Pulmonary artery endothelial cell (primary cell): ENCODE measurements at regions not wholly inside any gene's neighbourhood (a gene's known extent, or its start where the extent isn't known, plus 50 kb on each side); places are given as distances from the start of the nearest gene placed in this dataset.

Experiments
- DNase-seq: peaks from one replicate; pipeline ENCODE4 v3.0.0-alpha.2; 2011; ENCODE audit warnings: low read depth, low spot score

GRCh38 chr7:86013662-86014061, 630.0 kb upstream of the GRM3 start:
- DNase-seq: no peak

DNA sequence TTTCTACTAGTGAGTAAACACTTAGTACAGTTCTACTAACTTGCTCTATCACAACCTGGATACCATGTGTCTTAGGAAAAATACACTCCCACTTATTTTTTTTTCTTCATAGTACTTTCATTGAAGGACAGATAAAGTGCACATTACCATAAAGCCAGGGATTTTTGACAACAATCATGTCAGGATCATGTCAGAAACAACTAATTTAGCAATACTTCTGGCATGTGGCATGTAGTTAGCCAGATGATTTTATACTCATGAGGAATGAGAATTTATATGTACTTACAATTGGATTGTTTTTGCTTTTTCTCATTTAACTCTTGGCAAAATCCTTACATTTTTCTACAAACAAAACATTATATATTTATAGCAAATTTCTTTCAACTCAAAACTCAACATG, 630.7 kb upstream of the GRM3 start:
- no peak for DNase-seq

DNA sequence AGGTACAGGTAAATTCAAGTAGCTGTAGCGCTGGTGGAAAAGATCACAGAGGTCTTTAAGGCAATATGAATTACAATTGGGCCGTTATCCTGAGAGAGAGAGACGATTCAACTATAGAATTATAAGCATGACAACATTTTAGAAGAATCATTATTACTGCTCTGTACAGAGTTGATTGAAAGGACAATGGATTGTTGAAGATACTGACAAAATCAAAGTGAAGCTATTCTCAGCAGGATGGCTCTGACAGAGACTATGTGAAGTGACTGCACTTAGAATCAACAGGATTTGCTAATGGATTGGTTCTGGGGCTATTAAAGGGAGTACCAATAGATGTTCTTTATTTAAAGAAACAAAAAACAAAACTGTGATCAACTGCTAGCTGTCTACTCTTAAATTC, 634.8 kb upstream of the GRM3 start:
- no peak for DNase-seq

- no peak for DNase-seq
These were observed 636.8 kb upstream of the GRM3 start for GRCh38 chr7:86006909-86007308.

GRCh38 chr7:86002858-86003257, 640.9 kb upstream of the GRM3 start:
- no peak for DNase-seq

DNA sequence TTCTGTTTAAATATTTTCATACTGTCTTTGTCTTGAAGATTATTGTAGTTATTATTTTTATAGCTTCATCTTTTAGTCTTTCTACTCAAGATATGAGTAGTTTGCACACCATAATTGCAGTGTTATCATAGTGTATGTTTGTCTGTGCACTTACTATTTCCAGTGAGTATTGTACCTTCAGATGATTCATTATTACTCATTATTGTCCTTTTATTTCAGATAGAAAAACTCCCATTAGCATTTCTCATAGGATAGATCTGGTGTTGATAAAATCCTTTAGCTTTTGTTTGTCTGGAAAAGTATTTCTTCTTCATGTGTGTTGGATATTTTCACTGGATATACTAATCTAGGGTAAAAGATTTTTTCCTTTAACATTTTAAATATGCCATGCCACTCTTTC, 646.2 kb upstream of the GRM3 start:
- no peak for DNase-seq

GRCh38 chr7:85995101-85995500, 648.6 kb upstream of the GRM3 start:
- no peak for DNase-seq

GRCh38 chr7:85980740-85981139, 663.0 kb upstream of the GRM3 start:
- no peak for DNase-seq

DNA sequence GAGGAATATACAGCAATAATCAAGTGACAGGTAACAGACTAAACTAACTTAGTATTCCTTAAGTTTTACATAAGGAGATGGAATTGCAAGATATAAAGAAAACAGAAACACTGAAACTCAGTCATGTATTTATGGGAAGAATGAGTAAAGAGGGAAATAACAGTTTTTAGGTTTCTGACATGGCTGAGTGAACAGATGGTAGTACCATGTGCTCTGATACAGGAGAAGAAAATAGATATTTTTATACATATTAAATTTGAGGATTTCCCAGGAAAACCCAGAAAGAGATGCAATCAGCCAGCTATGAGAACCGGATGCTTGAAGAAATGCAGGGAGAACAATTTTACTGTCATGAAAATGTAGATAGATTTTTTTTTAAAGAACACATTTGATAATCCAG, 669.5 kb upstream of the GRM3 start:
- DNase-seq: no peak

GRCh38 chr7:85972504-85973141, 671.1 kb upstream of the GRM3 start:
- DNase-seq: no peak

GRCh38 chr7:85954961-85955360, 688.7 kb upstream of the GRM3 start:
- DNase-seq: no peak

GRCh38 chr7:85950871-85951270, 692.8 kb upstream of the GRM3 start:
- DNase-seq: no peak

GRCh38 chr7:85950418-85950817, 693.3 kb upstream of the GRM3 start:
- DNase-seq: no peak

- DNase-seq: no peak
These were observed 695.9 kb upstream of the GRM3 start for GRCh38 chr7:85947767-85948166.

DNA sequence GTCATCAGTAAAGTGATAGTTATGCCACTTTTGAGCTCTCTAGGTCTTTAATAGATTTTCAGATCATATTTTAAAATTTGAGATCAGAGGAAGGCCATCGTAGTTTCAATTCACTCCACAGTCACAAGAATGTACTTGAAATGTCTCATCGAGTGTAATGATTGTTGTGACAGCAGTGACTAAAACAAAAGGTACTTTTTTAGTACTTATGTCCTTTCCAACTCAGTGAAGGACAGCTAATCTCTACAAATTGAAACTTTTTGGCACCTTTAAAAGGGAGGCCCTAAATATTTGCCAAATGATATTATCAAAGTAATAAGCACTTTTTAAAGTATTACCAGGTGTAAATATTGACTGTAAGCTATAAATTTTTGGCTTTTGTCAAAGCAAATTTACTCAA, 702.9 kb upstream of the GRM3 start:
- no peak for DNase-seq

DNA sequence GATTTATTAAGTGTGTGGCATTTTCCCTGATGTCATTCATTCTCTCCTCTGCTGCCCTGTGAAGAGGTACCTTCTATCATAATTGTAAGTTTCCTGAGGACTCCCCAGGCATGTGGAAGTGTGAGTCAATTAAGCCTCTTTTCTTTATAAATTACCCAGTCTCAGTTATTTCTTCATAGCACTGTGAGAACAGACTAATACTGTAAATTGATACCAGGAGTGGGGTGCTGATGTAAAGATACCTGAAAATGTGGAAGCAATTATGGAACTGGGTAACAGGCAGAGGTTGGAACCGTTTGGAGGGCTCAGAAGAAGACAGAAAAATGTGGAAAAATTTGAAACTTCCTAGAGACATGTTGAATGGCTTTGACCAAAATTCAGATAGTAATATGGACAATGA, 711.8 kb upstream of the GRM3 start:
- DNase-seq: no peak

- no peak for DNase-seq
These were observed 715.2 kb upstream of the GRM3 start for GRCh38 chr7:85928500-85928899.

- no peak for DNase-seq
These were observed 716.5 kb upstream of the GRM3 start for GRCh38 chr7:85927226-85927625.

GRCh38 chr7:85924062-85924461, 719.6 kb upstream of the GRM3 start:
- no peak for DNase-seq

DNA sequence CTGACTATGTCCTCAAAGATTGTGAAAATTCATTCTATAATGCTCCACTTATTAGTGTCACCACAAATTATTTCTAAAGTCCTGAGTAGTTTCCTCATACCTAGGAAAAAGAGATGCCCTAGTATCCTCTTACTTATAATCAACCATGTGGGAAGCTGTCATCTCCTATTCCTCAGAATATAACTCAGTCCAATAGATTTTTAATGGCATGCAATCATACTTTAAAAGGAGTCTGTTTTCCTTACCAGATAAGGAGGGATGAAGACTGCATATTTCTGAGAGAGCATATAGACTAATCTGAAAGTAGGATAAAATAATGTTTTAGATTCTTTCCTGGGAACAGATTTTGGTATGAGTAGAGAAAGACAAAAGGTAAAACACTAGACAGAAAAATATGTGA, 727.7 kb upstream of the GRM3 start:
- no peak for DNase-seq

- DNase-seq: no peak
These were observed 727.6 kb upstream of the SEMA3D start for GRCh38 chr7:85914437-85914836.

GRCh38 chr7:85908051-85908450, 721.2 kb upstream of the SEMA3D start:
- DNase-seq: no peak

DNA sequence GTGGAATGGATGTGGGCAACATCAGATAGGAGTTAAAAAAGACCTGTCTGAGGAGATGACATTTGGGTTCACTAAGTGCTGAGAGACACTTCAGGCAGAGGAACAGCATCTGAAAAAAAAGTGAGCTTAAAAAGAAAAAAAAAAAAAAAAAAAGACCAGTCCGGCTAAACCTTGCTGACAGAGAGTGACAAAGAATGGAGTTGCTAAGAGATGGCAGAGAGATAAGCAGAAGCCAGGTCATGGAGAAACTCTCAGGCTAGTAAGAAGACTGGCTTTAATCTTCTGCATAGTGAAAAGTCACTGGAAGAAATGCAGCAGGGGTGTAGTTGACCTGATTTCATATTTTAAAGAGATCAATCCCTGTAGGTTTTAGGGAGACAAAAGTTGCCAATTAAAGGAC, 711.1 kb upstream of the SEMA3D start:
- DNase-seq: no peak

DNA sequence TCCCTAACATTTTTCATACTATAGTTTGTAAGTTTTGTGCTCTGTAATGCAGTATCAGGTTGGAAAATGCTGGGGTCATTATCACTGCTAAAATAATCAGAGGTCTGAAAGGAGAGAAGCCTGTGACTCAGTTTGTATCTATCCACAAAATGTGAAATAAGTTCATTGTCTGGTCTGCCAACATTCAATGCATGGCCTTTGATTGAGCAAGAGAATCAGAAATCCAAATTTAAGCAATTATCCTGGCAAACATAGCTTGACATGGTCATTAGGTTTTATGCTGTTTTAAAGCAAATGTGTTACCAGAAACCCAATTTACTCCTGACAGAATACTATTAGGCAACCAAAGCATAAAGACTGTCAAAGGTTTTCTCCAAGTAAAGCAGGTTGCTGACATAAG, 709.7 kb upstream of the SEMA3D start:
- no peak for DNase-seq
